ENCODE measurements at regions not wholly inside any gene's neighbourhood (a gene's known extent, or its start where the extent isn't known, plus 50 kb on each side); places are given as distances from the start of the nearest gene placed in this dataset.

DNA sequence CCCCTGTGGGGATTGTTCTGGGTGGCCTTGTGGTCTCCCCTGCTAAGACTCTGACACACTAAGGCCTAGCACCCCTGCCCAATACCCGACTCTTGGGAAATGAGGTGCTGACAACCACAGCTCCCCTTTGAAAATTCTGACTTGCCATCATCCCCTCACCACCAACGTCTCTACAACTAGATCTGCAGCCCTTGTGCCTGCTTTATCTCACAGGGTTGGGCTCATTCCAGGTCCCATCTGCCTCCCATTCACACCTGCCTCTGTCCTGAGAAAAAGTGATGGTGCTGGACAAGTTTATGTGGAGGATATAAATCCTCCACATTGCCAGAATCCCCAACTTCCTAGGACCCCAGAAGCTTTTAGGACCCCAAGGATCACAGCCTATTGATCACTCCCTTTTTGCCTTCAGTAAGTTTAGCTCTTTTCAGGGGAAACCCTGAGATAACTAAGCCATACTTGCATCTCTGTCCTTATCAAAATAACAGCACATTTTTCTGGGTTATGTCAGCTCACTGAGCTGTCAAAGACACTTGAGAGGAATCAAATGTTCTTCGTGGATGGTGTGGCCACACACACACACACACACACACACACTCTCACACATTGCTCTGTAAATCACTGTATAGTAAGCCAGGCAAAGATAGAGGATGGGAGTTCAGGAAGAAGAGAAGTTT, 136.8 kb upstream of the CES5A start:
- TF ChIP-seq CTCF (IDR thresholded peaks at IDR 0.05; ENCODE audit: low read depth, low read length) (no peak), EZH2phosphoT487 (IDR thresholded peaks at IDR 0.05; ENCODE audit: low read depth) (no peak)
